Fibroblast of skin of right quadriceps (primary cell): ENCODE measurements at regions not wholly inside any gene's neighbourhood (a gene's known extent, or its start where the extent isn't known, plus 50 kb on each side); places are given as distances from the start of the nearest gene placed in this dataset.
"Not testable (repeated sequence)": the region's sequence is repeated elsewhere in the genome, so short reads cannot be mapped to it uniquely, and the experiment has no call there.

Experiments
- DNase-seq: peaks from one replicate; pipeline ENCODE4 v3.0.0-alpha.2; 2013

GRCh38 chr19:30105316-30105715 lies 163.3 kb downstream of the URI1 start:
- DNase-seq, result no peak

GRCh38 chr19:30105727-30106126 lies 163.7 kb downstream of the URI1 start:
- no peak for DNase-seq

GRCh38 chr19:30106417-30107095 lies 164.5 kb downstream of the URI1 start:
- DNase-seq, result no peak

- DNase-seq, result no peak
These were observed 165.2 kb downstream of the URI1 start for GRCh38 chr19:30107251-30107650.

GRCh38 chr19:30109565-30109964 lies 167.5 kb downstream of the URI1 start:
- no peak for DNase-seq

- no peak for DNase-seq
These were observed 169.2 kb downstream of the URI1 start for GRCh38 chr19:30111021-30111855.

GRCh38 chr19:30112171-30112570 lies 170.1 kb downstream of the URI1 start:
- DNase-seq, result no peak

- DNase-seq, result no peak
These were observed 170.6 kb downstream of the URI1 start for GRCh38 chr19:30112666-30113065.

- no peak for DNase-seq
These were observed 171.1 kb downstream of the URI1 start for GRCh38 chr19:30113186-30113585.

- not testable (repeated sequence) for DNase-seq
These were observed 172.1 kb downstream of the URI1 start for GRCh38 chr19:30114095-30114494.

- DNase-seq, result no peak
These were observed 173.9 kb downstream of the URI1 start for GRCh38 chr19:30115947-30116346.

- DNase-seq, result no peak
These were observed 174.5 kb downstream of the URI1 start for GRCh38 chr19:30116530-30116929.

- no peak for DNase-seq
These were observed 175.0 kb downstream of the URI1 start for GRCh38 chr19:30116984-30117555.

GRCh38 chr19:30117636-30118145 lies 175.7 kb downstream of the URI1 start:
- DNase-seq, result no peak

- DNase-seq, result no peak
These were observed 176.2 kb downstream of the URI1 start for GRCh38 chr19:30118221-30118620.

GRCh38 chr19:30118760-30119159 lies 176.7 kb downstream of the URI1 start:
- DNase-seq, result no peak

GRCh38 chr19:30119180-30119908 lies 177.3 kb downstream of the URI1 start:
- DNase-seq, result no peak

- DNase-seq, result no peak
These were observed 178.9 kb downstream of the URI1 start for GRCh38 chr19:30120860-30121484.

- no peak for DNase-seq
These were observed 180.4 kb downstream of the URI1 start for GRCh38 chr19:30122431-30122830.

- no peak for DNase-seq
These were observed 181.1 kb downstream of the URI1 start for GRCh38 chr19:30123119-30123518.

GRCh38 chr19:30123611-30124010 lies 181.6 kb downstream of the URI1 start:
- DNase-seq, result no peak

- no peak for DNase-seq
These were observed 186.2 kb downstream of the URI1 start for GRCh38 chr19:30128211-30128610.
